ENCODE measurements at regions not wholly inside any gene's neighbourhood (a gene's known extent, or its start where the extent isn't known, plus 50 kb on each side); places are given as distances from the start of the nearest gene placed in this dataset.

DNA sequence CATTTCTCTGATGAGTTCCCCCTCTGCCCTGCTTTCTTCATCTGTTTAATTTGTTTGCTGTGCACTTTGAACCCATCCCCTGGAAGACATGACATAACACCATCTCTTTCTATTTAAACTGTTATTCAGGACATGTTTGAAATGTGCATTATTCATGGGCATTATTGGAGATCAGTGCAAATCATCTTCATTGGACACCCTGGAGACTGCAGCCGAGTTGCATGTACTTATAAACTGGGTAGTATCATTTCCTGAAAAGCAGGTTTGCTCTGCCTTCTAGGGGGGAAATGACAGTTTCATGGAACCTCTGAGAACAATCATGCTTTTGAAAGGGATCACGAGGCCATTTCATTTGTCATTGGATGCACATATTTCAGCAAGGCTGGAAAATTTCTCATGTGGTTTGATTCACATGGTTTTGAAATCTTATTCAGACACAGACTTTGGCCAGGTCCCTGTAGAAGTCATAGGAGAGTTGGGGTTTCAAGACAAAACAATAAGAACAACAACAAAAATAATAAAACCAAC is 462.8 kb upstream of the MEX3C start:
- TF ChIP-seq CTCF (IDR thresholded peaks at IDR 0.05) (no peak), EP300 (IDR thresholded peaks at IDR 0.05; ENCODE audit: borderline replicate concordance in 1 of 2, low read depth in 1 of 2, low read length in 1 of 2) (no peak), YY1 (IDR thresholded peaks at IDR 0.05; ENCODE audit: low read depth) (no peak), POLR2AphosphoS5 (IDR thresholded peaks at IDR 0.05; ENCODE audit: low read depth, low read length) (no peak), EZH2phosphoT487 (IDR thresholded peaks at IDR 0.05; ENCODE audit: borderline replicate concordance, low read depth) (no peak), CHD2 (IDR thresholded peaks at IDR 0.05; ENCODE audit: low read length, partially characterized antibody) (no peak), RAD21 (IDR thresholded peaks at IDR 0.05; ENCODE audit: low read length) (no peak)
- TF ChIP-seq, protein P1, sequence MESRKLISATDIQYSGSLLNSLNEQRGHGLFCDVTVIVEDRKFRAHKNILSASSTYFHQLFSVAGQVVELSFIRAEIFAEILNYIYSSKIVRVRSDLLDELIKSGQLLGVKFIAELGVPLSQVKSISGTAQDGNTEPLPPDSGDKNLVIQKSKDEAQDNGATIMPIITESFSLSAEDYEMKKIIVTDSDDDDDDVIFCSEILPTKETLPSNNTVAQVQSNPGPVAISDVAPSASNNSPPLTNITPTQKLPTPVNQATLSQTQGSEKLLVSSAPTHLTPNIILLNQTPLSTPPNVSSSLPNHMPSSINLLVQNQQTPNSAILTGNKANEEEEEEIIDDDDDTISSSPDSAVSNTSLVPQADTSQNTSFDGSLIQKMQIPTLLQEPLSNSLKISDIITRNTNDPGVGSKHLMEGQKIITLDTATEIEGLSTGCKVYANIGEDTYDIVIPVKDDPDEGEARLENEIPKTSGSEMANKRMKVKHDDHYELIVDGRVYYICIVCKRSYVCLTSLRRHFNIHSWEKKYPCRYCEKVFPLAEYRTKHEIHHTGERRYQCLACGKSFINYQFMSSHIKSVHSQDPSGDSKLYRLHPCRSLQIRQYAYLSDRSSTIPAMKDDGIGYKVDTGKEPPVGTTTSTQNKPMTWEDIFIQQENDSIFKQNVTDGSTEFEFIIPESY (IDR thresholded peaks at IDR 0.05; ENCODE audit: borderline replicate concordance, low read depth), result no peak
- TF ChIP-seq, protein P2, sequence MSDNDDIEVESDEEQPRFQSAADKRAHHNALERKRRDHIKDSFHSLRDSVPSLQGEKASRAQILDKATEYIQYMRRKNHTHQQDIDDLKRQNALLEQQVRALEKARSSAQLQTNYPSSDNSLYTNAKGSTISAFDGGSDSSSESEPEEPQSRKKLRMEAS (IDR thresholded peaks at IDR 0.05; ENCODE audit: low read depth), result no peak
- TF ChIP-seq, protein P3, sequence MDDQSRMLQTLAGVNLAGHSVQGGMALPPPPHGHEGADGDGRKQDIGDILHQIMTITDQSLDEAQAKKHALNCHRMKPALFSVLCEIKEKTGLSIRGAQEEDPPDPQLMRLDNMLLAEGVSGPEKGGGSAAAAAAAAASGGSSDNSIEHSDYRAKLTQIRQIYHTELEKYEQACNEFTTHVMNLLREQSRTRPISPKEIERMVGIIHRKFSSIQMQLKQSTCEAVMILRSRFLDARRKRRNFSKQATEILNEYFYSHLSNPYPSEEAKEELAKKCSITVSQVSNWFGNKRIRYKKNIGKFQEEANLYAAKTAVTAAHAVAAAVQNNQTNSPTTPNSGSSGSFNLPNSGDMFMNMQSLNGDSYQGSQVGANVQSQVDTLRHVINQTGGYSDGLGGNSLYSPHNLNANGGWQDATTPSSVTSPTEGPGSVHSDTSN (IDR thresholded peaks at IDR 0.05), result no peak

All from SK-N-SH (cell line).